HEK293 (cell line): ENCODE measurements at regions not wholly inside any gene's neighbourhood (a gene's known extent, or its start where the extent isn't known, plus 50 kb on each side); places are given as distances from the start of the nearest gene placed in this dataset.

Experiments used
- CTCF ChIA-PET: fragments of 350-600 bp; formaldehyde crosslinking; extraction: SDS; loops from one replicate; lab custom pipeline; 2021; ENCODE audit warnings: antibody characterized with exemption; lab: Yijun Ruan, JAX
- POLR2A ChIA-PET: fragments of 300-600 bp; formaldehyde crosslinking; extraction: SDS; loops from one replicate; lab custom pipeline; 2020; ENCODE audit warnings: antibody characterized with exemption, inconsistent platforms; lab: Yijun Ruan, JAX
- H3K27ac ChIP-seq: fragments of 200-500 bp; sonication (Bioruptor generic); 2 replicates; pipeline ENCODE4 v1.5.1; 2014; ENCODE audit warnings: low read depth, low read length, control low read depth, inconsistent platforms; ENCODE audit errors: extremely low read depth
- H3K36me3 ChIP-seq, 2 experiments: fragments of 200-500 bp in 1 of 2; sonication (Bioruptor generic) in 1 of 2; 1 replicate in 1 of 2; 2 replicates in 1 of 2; pipeline ENCODE4 v1.5.1; 2014 to 2017; ENCODE audit warnings: inconsistent platforms in 2 of 2, low read length in 2 of 2; ENCODE audit not compliant: control insufficient read depth in 2 of 2, insufficient read depth in 1 of 2
- H3K4me1 ChIP-seq: fragments of 200-500 bp; sonication (Bioruptor generic); 2 replicates; pipeline ENCODE4 v1.5.1; 2014; ENCODE audit warnings: mild to moderate bottlenecking, low read length, inconsistent platforms; ENCODE audit not compliant: control insufficient read depth, insufficient read depth
- H3K4me3 ChIP-seq: 2 replicates; pipeline ENCODE4 v1.5.1; 2011; ENCODE audit warnings: low read depth, mild to moderate bottlenecking, control low read depth, low read length, moderate library complexity
- H3K9me3 ChIP-seq: fragments of 200-500 bp; sonication (Bioruptor generic); 2 replicates; pipeline ENCODE4 v1.5.1; 2014; ENCODE audit warnings: low read depth, low read length, inconsistent platforms; ENCODE audit not compliant: control insufficient read depth, insufficient read depth
- ATF2 ChIP-seq: fragments of 450-650 bp; formaldehyde crosslinking; IDR thresholded peaks from 2 replicates; pipeline ENCODE4 v1.5.1; 2016; ENCODE audit warnings: missing biosample characterization, missing genetic modification characterization, low read depth
- PRDM6 ChIP-seq: fragments of 450-650 bp; formaldehyde crosslinking; IDR thresholded peaks from 2 replicates; pipeline ENCODE4 v1.5.1; 2017; ENCODE audit warnings: missing biosample characterization, missing genetic modification characterization
- RBAK ChIP-seq: fragments of 450-650 bp; formaldehyde crosslinking; IDR thresholded peaks from 2 replicates; pipeline ENCODE4 v1.5.1; 2016; ENCODE audit warnings: missing biosample characterization, missing genetic modification characterization
- YY1 ChIP-seq: fragments of 450-650 bp; formaldehyde crosslinking; IDR thresholded peaks from 2 replicates; pipeline ENCODE4 v1.5.1; 2018; ENCODE audit warnings: missing biosample characterization, missing genetic modification characterization
- ZFP3 ChIP-seq: fragments of 450-650 bp; formaldehyde crosslinking; IDR thresholded peaks from 2 replicates; pipeline ENCODE4 v1.5.1; 2016; ENCODE audit warnings: low read depth, missing biosample characterization, missing genetic modification characterization
- ZIC2 ChIP-seq: fragments of 450-650 bp; formaldehyde crosslinking; IDR thresholded peaks from 2 replicates; pipeline ENCODE4 v1.5.1; 2016; ENCODE audit warnings: missing biosample characterization, missing genetic modification characterization
- ZNF335 ChIP-seq: fragments of 450-650 bp; formaldehyde crosslinking; conservative IDR thresholded peaks from 2 replicates; pipeline ENCODE4 v1.5.1; 2016; ENCODE audit warnings: missing biosample characterization, missing genetic modification characterization
- ZNF354C ChIP-seq: fragments of 450-650 bp; formaldehyde crosslinking; IDR thresholded peaks from 2 replicates; pipeline ENCODE4 v1.5.1; 2016; ENCODE audit warnings: missing biosample characterization, missing genetic modification characterization, low read depth, borderline replicate concordance
- ZNF501 ChIP-seq: fragments of 450-650 bp; formaldehyde crosslinking; IDR thresholded peaks from 2 replicates; pipeline ENCODE4 v1.5.1; 2016; ENCODE audit warnings: missing biosample characterization, missing genetic modification characterization
- ZNF510 ChIP-seq: fragments of 450-650 bp; formaldehyde crosslinking; IDR thresholded peaks from 2 replicates; pipeline ENCODE4 v1.5.1; 2018; ENCODE audit warnings: mild to moderate bottlenecking, missing genetic modification characterization, missing biosample characterization; ENCODE audit not compliant: insufficient replicate concordance
- ZNF776 ChIP-seq: fragments of 450-650 bp; formaldehyde crosslinking; IDR thresholded peaks from 2 replicates; pipeline ENCODE4 v1.5.0; 2017; ENCODE audit warnings: missing biosample characterization, missing genetic modification characterization, borderline replicate concordance
- ZNF830 ChIP-seq: fragments of 450-650 bp; IDR thresholded peaks from 2 replicates; pipeline ENCODE4 v1.5.0; 2018; ENCODE audit warnings: missing biosample characterization, missing genetic modification characterization, low read depth, mild to moderate bottlenecking, moderate library complexity
- TF ChIP-seq, protein P1 (sequence below): fragments of 450-650 bp; formaldehyde crosslinking; IDR thresholded peaks from 2 replicates; pipeline ENCODE4 v1.5.1; 2017; ENCODE audit warnings: missing biosample characterization, missing genetic modification characterization

DNA sequence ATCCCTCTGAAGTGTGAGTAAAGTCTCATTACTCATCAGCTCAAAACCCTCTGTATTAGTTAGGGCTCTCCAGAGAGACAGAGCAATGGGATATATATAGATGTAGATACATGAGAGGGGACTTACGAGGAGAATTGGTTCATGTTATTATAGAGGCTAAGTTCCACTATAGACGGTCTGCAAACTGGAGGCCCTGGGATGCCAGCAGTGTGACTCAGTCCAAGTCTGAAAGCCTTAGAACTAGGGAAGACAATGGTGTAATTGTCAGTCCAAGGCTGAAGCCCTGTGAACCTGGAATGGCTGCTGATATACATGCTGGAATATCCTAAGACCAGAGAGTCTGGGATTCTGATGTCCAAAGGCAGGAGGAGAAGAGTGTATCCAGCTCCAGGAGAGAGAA lies 57.3 kb upstream of the CEP83 start:
- ChIA-PET CTCF (interaction anchor here (1.2 kb wide), 1 partner anchor 9 kb away, joined by 3 read pairs; no protein-coding TSS in a partner anchor), POLR2A (no interaction called here)
- Histone ChIP-seq H3K36me3 (no peaks in the 10 kb centered on the region), H3K9me3 (no peaks in the 10 kb centered on the region), H3K27ac (no peak overlapping the region), H3K4me3 (no peak overlapping the region), H3K4me1 (no peaks in the 10 kb centered on the region)
- TF ChIP-seq ZNF830 (tag by site-specific recombination) = no peak
- TF ChIP-seq ZIC2 = no peak
- no peak for TF ChIP-seq ZNF776 (tag by site-specific recombination)
- no peak for TF ChIP-seq RBAK (tag by site-specific recombination)
- no peak for TF ChIP-seq ZNF501
- TF ChIP-seq YY1 (tag by site-specific recombination) = no peak
- TF ChIP-seq ZNF354C (tag by site-specific recombination) = no peak
- TF ChIP-seq PRDM6 (tag by site-specific recombination) = no peak

DNA sequence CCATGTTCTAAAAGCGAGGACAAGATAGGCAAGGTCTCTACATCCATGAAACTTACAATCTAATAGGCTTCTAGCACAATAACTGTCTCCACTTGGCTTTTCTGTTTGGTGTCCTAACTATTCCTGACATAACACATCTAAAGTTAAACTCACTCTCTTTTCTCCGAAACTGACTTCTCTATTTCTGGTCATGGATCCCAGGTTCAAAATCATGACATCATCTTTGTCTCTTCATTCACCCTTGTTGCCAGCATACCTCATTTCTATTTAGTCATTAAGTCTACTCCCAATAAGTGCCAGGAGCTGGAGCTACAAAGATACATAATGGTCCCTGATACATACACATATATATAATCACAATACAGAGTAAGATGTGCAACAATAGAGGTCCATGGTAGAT lies 53.9 kb upstream of the CEP83 start:
- H3K4me3 ChIP-seq = no peak overlapping the region
- CTCF ChIA-PET = no interaction called here
- no peak overlapping the region for H3K27ac ChIP-seq
- no peaks in the 10 kb centered on the region for H3K9me3 ChIP-seq
- TF ChIP-seq ZNF510 (no peak), ATF2 (tag by site-specific recombination) (peak; percentile 79)
- H3K4me1 ChIP-seq = no peaks in the 10 kb centered on the region
- H3K36me3 ChIP-seq = no peaks in the 10 kb centered on the region
- POLR2A ChIA-PET = no interaction called here

- Histone ChIP-seq H3K27ac (no peak overlapping the region), H3K9me3 (no peaks in the 10 kb centered on the region), H3K4me3 (no peak overlapping the region), H3K36me3 (no peaks in the 10 kb centered on the region), H3K4me1 (no peaks in the 10 kb centered on the region)
- TF ChIP-seq PRDM6 (tag by site-specific recombination) (no peak), ZNF335 (tag by site-specific recombination) (no peak), ZFP3 (tag by site-specific recombination) (no peak)
- TF ChIP-seq, protein P1, sequence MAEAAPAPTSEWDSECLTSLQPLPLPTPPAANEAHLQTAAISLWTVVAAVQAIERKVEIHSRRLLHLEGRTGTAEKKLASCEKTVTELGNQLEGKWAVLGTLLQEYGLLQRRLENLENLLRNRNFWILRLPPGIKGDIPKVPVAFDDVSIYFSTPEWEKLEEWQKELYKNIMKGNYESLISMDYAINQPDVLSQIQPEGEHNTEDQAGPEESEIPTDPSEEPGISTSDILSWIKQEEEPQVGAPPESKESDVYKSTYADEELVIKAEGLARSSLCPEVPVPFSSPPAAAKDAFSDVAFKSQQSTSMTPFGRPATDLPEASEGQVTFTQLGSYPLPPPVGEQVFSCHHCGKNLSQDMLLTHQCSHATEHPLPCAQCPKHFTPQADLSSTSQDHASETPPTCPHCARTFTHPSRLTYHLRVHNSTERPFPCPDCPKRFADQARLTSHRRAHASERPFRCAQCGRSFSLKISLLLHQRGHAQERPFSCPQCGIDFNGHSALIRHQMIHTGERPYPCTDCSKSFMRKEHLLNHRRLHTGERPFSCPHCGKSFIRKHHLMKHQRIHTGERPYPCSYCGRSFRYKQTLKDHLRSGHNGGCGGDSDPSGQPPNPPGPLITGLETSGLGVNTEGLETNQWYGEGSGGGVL (tag by site-specific recombination) = no peak
- ChIA-PET POLR2A (no interaction called here), CTCF (no interaction called here)
Observed at GRCh38 chr12:94511506-94511905, 51.8 kb upstream of the CEP83 start.
